ENCODE measurements at regions not wholly inside any gene's neighbourhood (a gene's known extent, or its start where the extent isn't known, plus 50 kb on each side); places are given as distances from the start of the nearest gene placed in this dataset.

DNA sequence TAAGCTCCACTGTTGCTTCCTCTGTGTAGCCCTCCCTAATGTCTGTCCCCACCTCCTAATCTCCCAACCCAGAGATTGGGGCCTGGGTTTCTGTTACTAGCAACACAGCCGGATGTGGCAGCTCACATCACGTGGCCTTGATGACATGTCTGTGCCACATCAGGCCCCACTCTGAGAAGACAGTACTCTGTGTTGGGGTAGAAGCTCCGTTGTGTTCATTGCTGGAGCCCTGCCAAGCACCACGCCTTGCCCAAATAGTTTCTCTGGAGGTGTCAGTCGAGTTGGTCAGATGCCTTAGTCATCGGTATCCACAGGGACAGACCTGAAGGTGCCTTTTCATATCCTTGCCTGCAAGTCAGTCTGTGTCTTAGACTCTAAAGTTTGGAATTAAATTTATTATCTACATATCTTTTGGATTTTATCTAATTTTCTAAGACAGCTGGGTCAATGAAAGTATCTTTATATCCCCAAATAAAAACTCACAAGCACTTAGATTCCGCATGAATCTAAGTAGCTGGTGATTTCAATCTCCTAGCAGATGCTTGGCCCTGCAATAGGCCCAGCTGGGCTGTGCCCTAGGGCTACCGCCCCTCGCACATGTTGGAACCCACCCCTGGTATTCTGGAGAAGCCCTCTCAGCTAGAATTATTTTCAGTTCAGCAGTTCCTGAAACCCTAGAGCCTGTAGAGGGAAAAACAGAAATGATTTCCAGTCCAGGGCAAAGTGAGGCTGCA is 204.0 kb upstream of the TSHZ3 start:
- no peaks in the 10 kb centered on the region for H3K9me2 ChIP-seq (replicated peaks; ENCODE audit: control insufficient read depth, low read length)
- peaks cover 5% of the 10 kb centered on the region; the same call in 1 of the 2 replicates for H3K9me3 ChIP-seq (ENCODE audit: control insufficient read depth, insufficient read depth, low read length)
- TF ChIP-seq EZH2phosphoT487 (IDR thresholded peaks at IDR 0.05; ENCODE audit: borderline replicate concordance, low read length), result no peak
- TF ChIP-seq, protein P1, sequence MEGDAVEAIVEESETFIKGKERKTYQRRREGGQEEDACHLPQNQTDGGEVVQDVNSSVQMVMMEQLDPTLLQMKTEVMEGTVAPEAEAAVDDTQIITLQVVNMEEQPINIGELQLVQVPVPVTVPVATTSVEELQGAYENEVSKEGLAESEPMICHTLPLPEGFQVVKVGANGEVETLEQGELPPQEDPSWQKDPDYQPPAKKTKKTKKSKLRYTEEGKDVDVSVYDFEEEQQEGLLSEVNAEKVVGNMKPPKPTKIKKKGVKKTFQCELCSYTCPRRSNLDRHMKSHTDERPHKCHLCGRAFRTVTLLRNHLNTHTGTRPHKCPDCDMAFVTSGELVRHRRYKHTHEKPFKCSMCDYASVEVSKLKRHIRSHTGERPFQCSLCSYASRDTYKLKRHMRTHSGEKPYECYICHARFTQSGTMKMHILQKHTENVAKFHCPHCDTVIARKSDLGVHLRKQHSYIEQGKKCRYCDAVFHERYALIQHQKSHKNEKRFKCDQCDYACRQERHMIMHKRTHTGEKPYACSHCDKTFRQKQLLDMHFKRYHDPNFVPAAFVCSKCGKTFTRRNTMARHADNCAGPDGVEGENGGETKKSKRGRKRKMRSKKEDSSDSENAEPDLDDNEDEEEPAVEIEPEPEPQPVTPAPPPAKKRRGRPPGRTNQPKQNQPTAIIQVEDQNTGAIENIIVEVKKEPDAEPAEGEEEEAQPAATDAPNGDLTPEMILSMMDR (IDR thresholded peaks at IDR 0.05; ENCODE audit: low read depth, low read length, poor library complexity, severe bottlenecking), result no peak
- H3K79me2 ChIP-seq (ENCODE audit: control insufficient read depth, low read length), result no peaks in the 10 kb centered on the region
- H3F3A ChIP-seq (ENCODE audit: control insufficient read depth, insufficient read depth), result no peaks in the 10 kb centered on the region
- no peak overlapping the region for H3K4me2 ChIP-seq (ENCODE audit: low read length)
- H4K20me1 ChIP-seq (ENCODE audit: control insufficient read depth, insufficient read depth, low read depth, low read length), result no peaks in the 10 kb centered on the region
- H3K4me1 ChIP-seq (ENCODE audit: control insufficient read depth, low read length), result no peaks in the 10 kb centered on the region
- H3K36me3 ChIP-seq (ENCODE audit: control insufficient read depth, low read length), result no peaks in the 10 kb centered on the region
- no peak overlapping the region for H3K27ac ChIP-seq (ENCODE audit: low read depth, low read length)
- no peaks in the 10 kb centered on the region for H3K27me3 ChIP-seq (ENCODE audit: control insufficient read depth, low read length)
- no peak overlapping the region for H3K4me3 ChIP-seq (ENCODE audit: low read length)

DNA sequence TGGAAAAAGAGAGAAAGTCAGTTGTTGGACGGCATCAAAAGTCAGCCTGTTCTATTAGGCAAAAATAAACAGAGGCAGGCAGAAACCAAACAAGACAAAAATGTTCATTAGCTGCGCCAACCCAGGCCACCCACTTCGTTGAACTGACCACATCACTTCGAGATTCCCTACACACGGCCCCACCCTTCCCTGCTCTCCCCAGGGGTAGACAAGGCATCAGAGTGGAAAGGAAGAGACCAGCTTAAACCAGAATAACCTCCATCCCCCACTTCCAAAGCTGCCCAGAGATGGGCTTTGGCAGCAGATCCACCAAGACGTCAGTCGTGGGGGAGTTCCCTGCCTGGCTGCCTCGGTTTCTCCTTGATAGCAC is 204.6 kb upstream of the TSHZ3 start:
- Histone ChIP-seq H3K4me3 (ENCODE audit: low read length) (no peak overlapping the region), H3K9me3 (ENCODE audit: control insufficient read depth, insufficient read depth, low read length) (peaks cover 5% of the 10 kb centered on the region; the same call in 1 of the 2 replicates), H3K79me2 (ENCODE audit: control insufficient read depth, low read length) (no peaks in the 10 kb centered on the region), H3K36me3 (ENCODE audit: control insufficient read depth, low read length) (no peaks in the 10 kb centered on the region), H3F3A (ENCODE audit: control insufficient read depth, insufficient read depth) (no peaks in the 10 kb centered on the region), H3K4me1 (ENCODE audit: control insufficient read depth, low read length) (no peaks in the 10 kb centered on the region), H3K27ac (ENCODE audit: low read depth, low read length) (no peak overlapping the region), H3K9me2 (replicated peaks; ENCODE audit: control insufficient read depth, low read length) (no peaks in the 10 kb centered on the region), H4K20me1 (ENCODE audit: control insufficient read depth, insufficient read depth, low read depth, low read length) (no peaks in the 10 kb centered on the region), H3K27me3 (ENCODE audit: control insufficient read depth, low read length) (no peaks in the 10 kb centered on the region), H3K4me2 (ENCODE audit: low read length) (no peak overlapping the region)
- TF ChIP-seq, protein P1 (IDR thresholded peaks at IDR 0.05; ENCODE audit: low read depth, low read length, poor library complexity, severe bottlenecking), result no peak
- no peak for TF ChIP-seq EZH2phosphoT487 (IDR thresholded peaks at IDR 0.05; ENCODE audit: borderline replicate concordance, low read length)

DNA sequence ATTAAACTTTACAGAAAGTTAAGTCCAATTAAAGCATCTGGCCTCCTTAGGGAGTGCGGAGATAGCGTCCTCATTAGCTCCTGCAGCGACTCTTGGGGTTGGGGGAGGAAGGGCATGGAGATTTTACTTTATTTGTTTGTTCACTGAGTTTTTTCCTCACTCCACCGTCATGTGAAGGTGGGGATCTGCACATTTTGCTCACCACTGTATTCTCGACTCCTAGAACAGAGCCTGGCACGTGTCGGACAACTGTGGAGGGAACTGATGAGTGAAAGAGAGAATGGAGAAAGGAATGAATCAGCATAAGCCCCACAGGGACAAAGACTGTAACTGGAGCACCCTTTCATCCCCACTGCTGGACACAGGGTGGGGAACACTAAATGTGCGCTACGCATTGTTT is 205.1 kb upstream of the TSHZ3 start:
- H3K27me3 ChIP-seq (ENCODE audit: control insufficient read depth, low read length), result no peaks in the 10 kb centered on the region
- H3K27ac ChIP-seq (ENCODE audit: low read depth, low read length), result no peak overlapping the region
- no peaks in the 10 kb centered on the region for H3F3A ChIP-seq (ENCODE audit: control insufficient read depth, insufficient read depth)
- no peaks in the 10 kb centered on the region for H4K20me1 ChIP-seq (ENCODE audit: control insufficient read depth, insufficient read depth, low read depth, low read length)
- no peaks in the 10 kb centered on the region for H3K4me1 ChIP-seq (ENCODE audit: control insufficient read depth, low read length)
- H3K4me3 ChIP-seq (ENCODE audit: low read length), result no peak overlapping the region
- H3K4me2 ChIP-seq (ENCODE audit: low read length), result no peak overlapping the region
- no peak for TF ChIP-seq EZH2phosphoT487 (IDR thresholded peaks at IDR 0.05; ENCODE audit: borderline replicate concordance, low read length)
- TF ChIP-seq, protein P1 (IDR thresholded peaks at IDR 0.05; ENCODE audit: low read depth, low read length, poor library complexity, severe bottlenecking), result no peak
- no peaks in the 10 kb centered on the region for H3K36me3 ChIP-seq (ENCODE audit: control insufficient read depth, low read length)
- H3K9me3 ChIP-seq (ENCODE audit: control insufficient read depth, insufficient read depth, low read length), result peaks cover 5% of the 10 kb centered on the region; the same call in 1 of the 2 replicates
- H3K9me2 ChIP-seq (replicated peaks; ENCODE audit: control insufficient read depth, low read length), result no peaks in the 10 kb centered on the region
- no peaks in the 10 kb centered on the region for H3K79me2 ChIP-seq (ENCODE audit: control insufficient read depth, low read length)
